GM13977 (cell line): ENCODE measurements at regions not wholly inside any gene's neighbourhood (a gene's known extent, or its start where the extent isn't known, plus 50 kb on each side); places are given as distances from the start of the nearest gene placed in this dataset.

Source experiments
- DNase-seq: peaks from one replicate; pipeline ENCODE4 v3.0.0; 2012; ENCODE audit warnings: low spot score
- CTCF ChIP-seq: IDR thresholded peaks from 2 replicates; pipeline ENCODE4 v1.5.1; 2012; ENCODE audit warnings: mild to moderate bottlenecking, control low read depth; ENCODE audit not compliant: insufficient read depth; ENCODE audit errors: extremely low read depth, missing control alignments
- in situ Hi-C: fragments of 300-500 bp; cut with MboI; formaldehyde crosslinking; loops from one replicate; pipeline ENCODE4 v1.12.0; 2022; ENCODE audit warnings: low sequenced_read_pairs, low pct_unique_long_range_greater_than_20kb, mixed read lengths, inconsistent platforms; ENCODE audit not compliant: unreplicated experiment

- no peak for DNase-seq
- in situ Hi-C loops, result no loop called here
- TF ChIP-seq CTCF, result no peak
Measured at GRCh38 chr12:93208011-93208410, 169.7 kb upstream of the NUDT4 start.

GRCh38 chr12:93214523-93215289, 163.0 kb upstream of the NUDT4 start:
- in situ Hi-C loops, result no loop called here
- no peak for TF ChIP-seq CTCF
- DNase-seq, result no peak

- TF ChIP-seq CTCF, result no peak
- in situ Hi-C loops, result no loop called here
- no peak for DNase-seq
Measured at GRCh38 chr12:93215290-93215678, 162.4 kb upstream of the NUDT4 start.

- no peak for TF ChIP-seq CTCF
- DNase-seq, result no peak
Measured at GRCh38 chr12:93219947-93220346, 157.8 kb upstream of the NUDT4 start.

GRCh38 chr12:93221841-93222240, 155.9 kb upstream of the NUDT4 start:
- in situ Hi-C loops, result no loop called here
- no peak for TF ChIP-seq CTCF
- DNase-seq, result no peak

More at GRCh38 chr12:93219947-93220346, 157.8 kb upstream of the NUDT4 start:
- in situ Hi-C loops, result no loop called here

GRCh38 chr12:93223440-93224426, 154.0 kb upstream of the NUDT4 start:
- TF ChIP-seq CTCF, result no peak
- in situ Hi-C loops, result no loop called here
- no peak for DNase-seq
